PC-9 (cell line): ENCODE measurements at regions not wholly inside any gene's neighbourhood (a gene's known extent, or its start where the extent isn't known, plus 50 kb on each side); places are given as distances from the start of the nearest gene placed in this dataset.

Experiments
- EZH2 ChIP-seq: fragments of 200-600 bp; sonication (generic); IDR thresholded peaks from 2 replicates; pipeline ENCODE4 v1.8.0; 2017; ENCODE audit warnings: antibody characterized with exemption, low read depth
- TF ChIP-seq, protein P1 (sequence below): fragments of 200-600 bp; sonication (generic); conservative IDR thresholded peaks from 2 replicates; pipeline ENCODE4 v1.6.1; 2017; ENCODE audit warnings: mixed run types, antibody characterized with exemption, mild to moderate bottlenecking, moderate library complexity

DNA sequence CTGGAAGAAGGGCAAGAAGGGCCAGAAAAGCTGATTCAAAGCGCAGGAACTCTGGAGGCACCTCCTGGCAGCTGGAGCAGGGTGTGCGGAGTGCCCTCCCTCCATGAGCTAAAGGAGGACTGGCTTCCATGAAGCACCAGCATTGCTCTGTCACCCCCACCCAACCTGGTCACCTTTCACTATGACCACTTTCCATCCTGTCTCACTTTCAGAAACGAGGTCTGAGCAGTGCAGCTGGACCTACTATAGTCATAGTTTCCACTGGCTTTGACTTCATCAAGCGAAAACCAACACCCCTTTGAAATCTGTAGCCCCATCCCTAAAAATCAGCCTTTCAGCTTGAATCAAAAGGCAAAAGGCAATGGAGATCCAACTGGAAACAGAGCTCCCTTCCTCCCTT lies 84.8 kb upstream of the CACNA1E start:
- no peak for TF ChIP-seq EZH2
- TF ChIP-seq, protein P1, sequence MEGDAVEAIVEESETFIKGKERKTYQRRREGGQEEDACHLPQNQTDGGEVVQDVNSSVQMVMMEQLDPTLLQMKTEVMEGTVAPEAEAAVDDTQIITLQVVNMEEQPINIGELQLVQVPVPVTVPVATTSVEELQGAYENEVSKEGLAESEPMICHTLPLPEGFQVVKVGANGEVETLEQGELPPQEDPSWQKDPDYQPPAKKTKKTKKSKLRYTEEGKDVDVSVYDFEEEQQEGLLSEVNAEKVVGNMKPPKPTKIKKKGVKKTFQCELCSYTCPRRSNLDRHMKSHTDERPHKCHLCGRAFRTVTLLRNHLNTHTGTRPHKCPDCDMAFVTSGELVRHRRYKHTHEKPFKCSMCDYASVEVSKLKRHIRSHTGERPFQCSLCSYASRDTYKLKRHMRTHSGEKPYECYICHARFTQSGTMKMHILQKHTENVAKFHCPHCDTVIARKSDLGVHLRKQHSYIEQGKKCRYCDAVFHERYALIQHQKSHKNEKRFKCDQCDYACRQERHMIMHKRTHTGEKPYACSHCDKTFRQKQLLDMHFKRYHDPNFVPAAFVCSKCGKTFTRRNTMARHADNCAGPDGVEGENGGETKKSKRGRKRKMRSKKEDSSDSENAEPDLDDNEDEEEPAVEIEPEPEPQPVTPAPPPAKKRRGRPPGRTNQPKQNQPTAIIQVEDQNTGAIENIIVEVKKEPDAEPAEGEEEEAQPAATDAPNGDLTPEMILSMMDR: no peak
